Tibial artery (tissue), 4 donors: ENCODE measurements at regions not wholly inside any gene's neighbourhood (a gene's known extent, or its start where the extent isn't known, plus 50 kb on each side); places are given as distances from the start of the nearest gene placed in this dataset.
"Not testable (repeated sequence)": the region's sequence is repeated elsewhere in the genome, so short reads cannot be mapped to it uniquely, and the experiment has no call there.

ENCODE experiments used
- DNase-seq, 2 donors: peaks; one replicate each; pipeline ENCODE4 v3.0.0-alpha.2; 2019
- H3K27ac ChIP-seq, 2 donors: fragments of 200-600 bp; sonication (generic) in 1 of 2; 1 replicate in 1 of 2; 2 replicates in 1 of 2; pipeline ENCODE4 v1.5.1; 2018 to 2019; ENCODE audit warnings: mild to moderate bottlenecking in 1 of 2
- H3K27me3 ChIP-seq, 2 donors: fragments of 200-600 bp; sonication (generic) in 1 of 2; one replicate each; pipeline versions ENCODE4 v1.5.1 to v1.6.0; 2016 to 2019
- H3K36me3 ChIP-seq, 3 donors: fragments of 200-600 bp; sonication (generic) in 2 of 3; one replicate each; pipeline ENCODE4 v1.5.1; 2016 to 2019; ENCODE audit warnings: mild to moderate bottlenecking in 2 of 3
- H3K4me1 ChIP-seq, 4 donors: fragments of 200-600 bp; sonication (generic) in 2 of 4; 1 replicate in 3 of 4; 2 replicates in 1 of 4; pipeline ENCODE4 v1.5.1; 2016 to 2019
- H3K4me3 ChIP-seq, 2 donors: fragments of 200-600 bp; sonication (generic) in 1 of 2; 1 replicate in 1 of 2; 2 replicates in 1 of 2; pipeline ENCODE4 v1.5.1; 2018 to 2019; ENCODE audit warnings: mild to moderate bottlenecking in 2 of 2
- H3K9me3 ChIP-seq, 3 donors: fragments of 200-600 bp; sonication (generic) in 1 of 3; one replicate each; pipeline ENCODE4 v1.5.1; 2016 to 2019
- CTCF ChIP-seq, 2 experiments: fragments of 200-600 bp in 1 of 2; fragments of 450-650 bp in 1 of 2; IDR thresholded peaks; one replicate each; pipeline ENCODE4 v1.5.1; 2017 to 2019; ENCODE audit warnings: antibody characterized with exemption in 2 of 2, mild to moderate bottlenecking in 1 of 2, moderate library complexity in 1 of 2
- intact Hi-C: fragments of 100-400 bp; cut with DNase I; formaldehyde crosslinking; loops from one replicate; pipeline ENCODE4 v1.15.0; 2023; ENCODE audit warnings: low total_unique reads

GRCh38 chr15:24078310-24079029 is 391.4 kb upstream of the NDN start:
- H3K27me3 ChIP-seq: no peaks in the 10 kb centered on the region
- H3K27ac ChIP-seq: no peak overlapping the region
- no peak for DNase-seq
- peaks cover 0 to 12% (median 8%) of the 10 kb centered on the region in 3 donors for H3K9me3 ChIP-seq
- TF ChIP-seq CTCF (IDR thresholded peaks at IDR 0.05): no peak
- H3K4me3 ChIP-seq: no peak overlapping the region
- H3K36me3 ChIP-seq: no peaks in the 10 kb centered on the region
- intact Hi-C loops: no loop called here
- no peaks in the 10 kb centered on the region for H3K4me1 ChIP-seq

DNA sequence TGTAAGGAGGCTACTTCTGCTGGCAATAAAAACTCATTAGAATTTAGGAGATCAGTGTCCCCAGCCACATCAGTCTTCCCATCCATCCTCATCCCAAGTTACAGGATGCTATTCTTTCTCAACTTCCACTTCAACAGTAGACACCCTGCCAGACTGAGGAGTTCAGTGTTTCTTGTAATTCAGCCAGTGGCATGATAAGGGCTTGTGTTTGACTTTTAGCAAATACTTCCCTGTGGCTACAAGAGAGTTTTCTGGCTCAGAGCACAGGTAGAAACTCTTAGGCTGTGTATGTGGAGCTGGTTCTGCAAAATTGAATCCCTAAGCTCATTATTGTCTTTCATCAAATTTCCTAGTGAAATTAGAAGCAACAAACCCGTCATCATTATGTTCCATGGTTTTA is 401.8 kb upstream of the NDN start:
- H3K36me3 ChIP-seq, H3K27me3 ChIP-seq, H3K27ac ChIP-seq, H3K4me3 ChIP-seq, intact Hi-C loops, H3K4me1 ChIP-seq, DNase-seq, H3K9me3 ChIP-seq: not testable (repeated sequence)

- H3K9me3 ChIP-seq, H3K27ac ChIP-seq, H3K4me3 ChIP-seq, H3K36me3 ChIP-seq, H3K4me1 ChIP-seq, intact Hi-C loops, DNase-seq, H3K27me3 ChIP-seq: not testable (repeated sequence)
Measured at GRCh38 chr15:24101503-24101902, 414.4 kb upstream of the NDN start.

- H3K36me3 ChIP-seq, H3K4me1 ChIP-seq, intact Hi-C loops, H3K9me3 ChIP-seq, H3K27me3 ChIP-seq, H3K27ac ChIP-seq, DNase-seq, H3K4me3 ChIP-seq: not testable (repeated sequence)
Measured at GRCh38 chr15:24107524-24107923, 420.4 kb upstream of the NDN start.

- intact Hi-C loops, H3K4me1 ChIP-seq, H3K9me3 ChIP-seq, H3K27me3 ChIP-seq, H3K4me3 ChIP-seq, H3K36me3 ChIP-seq, DNase-seq, H3K27ac ChIP-seq: not testable (repeated sequence)
Measured at GRCh38 chr15:24107948-24108347, 420.8 kb upstream of the NDN start.

GRCh38 chr15:24108349-24108748 is 421.2 kb upstream of the NDN start:
- H3K27ac ChIP-seq, intact Hi-C loops, H3K9me3 ChIP-seq, H3K4me1 ChIP-seq, H3K27me3 ChIP-seq, H3K36me3 ChIP-seq, DNase-seq, H3K4me3 ChIP-seq: not testable (repeated sequence)

DNA sequence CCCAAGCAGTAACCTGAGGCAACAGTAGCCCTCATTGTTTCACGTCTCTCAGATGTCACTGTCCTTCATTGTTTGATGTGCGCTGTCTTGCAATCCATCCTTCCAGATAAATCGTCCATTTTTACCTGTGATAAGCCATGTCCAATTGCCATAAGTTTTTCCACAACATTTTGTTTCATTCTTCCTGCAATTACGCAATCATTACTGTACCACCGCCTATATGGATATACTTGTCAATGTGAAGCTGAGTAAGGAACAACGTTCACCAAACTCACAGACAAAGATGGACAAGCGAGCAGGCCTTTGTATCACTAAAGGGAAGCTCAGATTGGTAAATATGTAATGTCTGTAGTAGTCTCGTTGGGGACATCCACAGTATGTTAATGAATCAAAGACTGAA is 452.5 kb upstream of the NDN start:
- DNase-seq, H3K4me3 ChIP-seq, intact Hi-C loops, H3K27me3 ChIP-seq, H3K4me1 ChIP-seq, H3K36me3 ChIP-seq, H3K9me3 ChIP-seq, H3K27ac ChIP-seq: not testable (repeated sequence)

DNA sequence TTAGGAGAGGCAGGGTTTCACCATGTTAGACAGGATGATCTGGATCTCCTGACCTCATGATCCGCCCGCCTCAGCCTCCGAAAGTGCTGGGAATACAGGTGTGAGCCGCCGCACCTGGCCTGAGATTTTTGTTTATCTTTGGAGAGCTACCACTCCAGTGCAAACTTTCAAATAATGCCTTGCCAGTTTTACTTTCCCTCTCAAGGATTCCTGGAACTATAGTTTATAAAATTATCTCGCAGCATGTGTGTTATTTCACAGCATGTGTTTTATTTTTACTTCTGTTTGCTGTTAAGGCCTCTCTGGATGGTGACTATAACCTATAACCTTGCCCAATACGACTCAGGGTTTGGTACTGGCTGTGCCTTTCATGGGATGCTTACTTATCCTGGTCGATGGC is 458.0 kb upstream of the NDN start:
- H3K4me3 ChIP-seq, H3K4me1 ChIP-seq, intact Hi-C loops, H3K27me3 ChIP-seq, DNase-seq, H3K36me3 ChIP-seq, H3K27ac ChIP-seq, H3K9me3 ChIP-seq: not testable (repeated sequence)

GRCh38 chr15:24146251-24146650 is 459.1 kb upstream of the NDN start:
- intact Hi-C loops: no loop called here
- no peak overlapping the region for H3K27ac ChIP-seq
- H3K9me3 ChIP-seq: no peaks in the 10 kb centered on the region
- no peaks in the 10 kb centered on the region for H3K36me3 ChIP-seq
- no peaks in the 10 kb centered on the region for H3K4me1 ChIP-seq
- no peaks in the 10 kb centered on the region for H3K27me3 ChIP-seq
- no peak overlapping the region for H3K4me3 ChIP-seq
- DNase-seq: no peak
- TF ChIP-seq CTCF (IDR thresholded peaks at IDR 0.05): no peak
